WERI-Rb-1 (cell line): ENCODE measurements at regions not wholly inside any gene's neighbourhood (a gene's known extent, or its start where the extent isn't known, plus 50 kb on each side); places are given as distances from the start of the nearest gene placed in this dataset.
A peak's percentile ranks its signal among the peaks of the same experiment; 100 is the strongest.

Experiments used
- DNase-seq: peaks from one replicate; pipeline ENCODE4 v3.0.0-alpha.2; 2020
- H3K27ac ChIP-seq: fragments of 250-450 bp; sonication (Bioruptor Pico); 2 replicates; pipeline ENCODE4 v1.5.1; 2020; ENCODE audit warnings: mild to moderate bottlenecking, moderate library complexity
- H3K27me3 ChIP-seq: fragments of 250-450 bp; sonication (Bioruptor Pico); 2 replicates; pipeline ENCODE4 v1.5.1; 2021; ENCODE audit warnings: mild to moderate bottlenecking, low read depth, moderate library complexity; ENCODE audit not compliant: insufficient read depth, severe bottlenecking
- H3K36me3 ChIP-seq: fragments of 250-450 bp; sonication (Bioruptor Pico); 2 replicates; pipeline ENCODE4 v1.5.1; 2020; ENCODE audit warnings: mild to moderate bottlenecking, moderate library complexity
- H3K4me3 ChIP-seq: 2 replicates; pipeline ENCODE4 v1.5.1; 2011; ENCODE audit warnings: low read depth, mild to moderate bottlenecking, control low read depth, low read length
- H3K9me3 ChIP-seq: fragments of 250-450 bp; sonication (Bioruptor Pico); 2 replicates; pipeline ENCODE4 v1.5.1; 2021; ENCODE audit warnings: mild to moderate bottlenecking, moderate library complexity; ENCODE audit not compliant: severe bottlenecking
- CTCF ChIP-seq: IDR thresholded peaks from 2 replicates; pipeline ENCODE4 v1.5.1; 2011; ENCODE audit warnings: low read depth, mild to moderate bottlenecking, control low read depth, inconsistent platforms, low read length

DNA sequence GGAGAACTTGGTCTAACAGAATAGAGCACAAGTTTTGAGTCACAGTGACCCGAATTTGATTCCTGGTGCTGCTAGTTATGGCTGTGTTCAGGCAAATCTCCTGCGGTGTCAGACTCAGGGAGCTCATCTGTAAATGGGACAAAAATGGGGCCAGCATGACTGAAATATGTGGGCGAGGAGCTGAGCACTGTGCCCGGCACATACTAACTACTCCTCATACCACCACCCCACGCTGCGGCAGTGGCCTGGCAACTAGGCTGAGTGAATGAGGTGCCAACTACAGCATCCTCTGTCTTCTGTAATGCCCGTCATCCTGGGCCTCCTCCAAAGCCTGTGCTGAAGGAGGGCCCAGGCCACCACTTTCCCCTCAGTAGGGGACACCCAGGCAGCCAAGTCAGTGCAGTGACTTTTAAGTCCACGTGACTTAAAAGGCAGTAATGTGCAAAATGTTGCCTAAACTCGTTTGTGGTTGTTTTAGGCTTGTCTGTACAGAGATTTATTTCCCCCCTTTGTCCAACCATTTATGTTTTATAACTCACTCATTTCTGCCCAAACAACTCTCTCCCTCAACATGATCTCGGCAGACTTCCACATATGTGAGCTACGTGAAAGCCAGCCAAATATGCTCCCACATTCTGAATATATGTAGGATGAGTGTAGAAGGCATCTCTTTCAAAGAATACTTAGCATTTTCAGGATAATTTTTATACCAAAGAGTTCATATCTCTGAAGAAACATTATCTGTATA, 773.7 kb downstream of the TSN start:
- TF ChIP-seq CTCF: no peak
- Histone ChIP-seq H3K36me3 (no peaks in the 10 kb centered on the region), H3K27ac (no peak overlapping the region), H3K9me3 (no peaks in the 10 kb centered on the region), H3K4me3 (no peak overlapping the region), H3K27me3 (no peaks in the 10 kb centered on the region)
- no peak for DNase-seq

DNA sequence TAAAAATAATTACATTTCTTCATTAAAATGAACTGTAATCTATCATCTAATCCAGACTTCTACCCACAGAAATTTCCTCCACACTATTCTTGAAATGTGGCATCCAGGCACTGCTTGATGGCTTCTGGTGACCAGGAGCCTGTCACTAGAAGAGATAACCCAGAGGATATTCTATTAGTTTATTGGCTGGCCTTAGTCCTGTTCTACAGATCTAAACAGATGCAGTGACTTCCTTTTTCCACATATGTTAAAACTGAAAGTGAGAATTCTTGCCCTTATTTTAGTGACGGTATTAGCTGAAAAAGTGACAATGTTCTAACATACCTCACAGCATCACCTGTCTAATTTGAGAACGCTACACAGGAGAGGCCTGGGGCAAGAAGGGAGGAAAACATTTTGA, 775.4 kb downstream of the TSN start:
- no peak for DNase-seq
- Histone ChIP-seq H3K36me3 (no peaks in the 10 kb centered on the region), H3K27me3 (no peaks in the 10 kb centered on the region), H3K4me3 (no peak overlapping the region), H3K27ac (no peak overlapping the region), H3K9me3 (no peaks in the 10 kb centered on the region)
- no peak for TF ChIP-seq CTCF

GRCh38 chr2:122531290-122532071, 776.0 kb downstream of the TSN start:
- no peaks in the 10 kb centered on the region for H3K27me3 ChIP-seq
- H3K36me3 ChIP-seq: no peaks in the 10 kb centered on the region
- H3K9me3 ChIP-seq: no peaks in the 10 kb centered on the region
- H3K27ac ChIP-seq: no peak overlapping the region
- TF ChIP-seq CTCF: peak; percentile 84
- DNase-seq: peak; percentile 50
- no peak overlapping the region for H3K4me3 ChIP-seq

GRCh38 chr2:122532072-122532344, 776.6 kb downstream of the TSN start:
- H3K9me3 ChIP-seq: no peaks in the 10 kb centered on the region
- H3K27me3 ChIP-seq: no peaks in the 10 kb centered on the region
- H3K4me3 ChIP-seq: no peak overlapping the region
- no peaks in the 10 kb centered on the region for H3K36me3 ChIP-seq
- DNase-seq: no peak
- TF ChIP-seq CTCF: no peak
- H3K27ac ChIP-seq: no peak overlapping the region

DNA sequence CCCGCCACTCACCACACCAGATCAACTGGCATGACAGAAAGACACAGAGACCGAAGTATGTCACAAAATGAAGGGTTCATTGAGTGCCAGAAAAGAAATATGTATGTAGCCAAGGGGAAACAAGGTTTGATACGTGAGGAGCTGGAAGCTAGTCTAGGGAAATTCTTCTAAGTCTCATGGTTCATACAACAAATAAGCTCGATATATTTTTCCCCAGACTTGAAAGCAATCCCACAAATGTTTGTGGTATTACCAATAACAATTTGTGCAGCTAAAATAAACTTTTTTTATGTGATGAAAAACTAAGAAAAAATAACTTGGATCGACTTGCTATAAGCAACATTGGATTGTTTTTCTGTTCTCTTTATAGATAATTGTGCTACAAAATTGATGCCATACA, 777.0 kb downstream of the TSN start:
- no peak for DNase-seq
- Histone ChIP-seq H3K4me3 (no peak overlapping the region), H3K36me3 (no peaks in the 10 kb centered on the region), H3K27me3 (no peaks in the 10 kb centered on the region), H3K9me3 (no peaks in the 10 kb centered on the region), H3K27ac (no peak overlapping the region)
- no peak for TF ChIP-seq CTCF
